ENCODE measurements at regions not wholly inside any gene's neighbourhood (a gene's known extent, or its start where the extent isn't known, plus 50 kb on each side); places are given as distances from the start of the nearest gene placed in this dataset.
"Not testable (repeated sequence)": the region's sequence is repeated elsewhere in the genome, so short reads cannot be mapped to it uniquely, and the experiment has no call there.

- H3K4me3 ChIP-seq: no peak overlapping the region
- intact Hi-C loops (cut with DNase I): no loop called here
- no peak overlapping the region for H3K27ac ChIP-seq
- no peaks in the 10 kb centered on the region for H3K9me3 ChIP-seq
- H3K36me3 ChIP-seq: no peaks in the 10 kb centered on the region
- H3K4me1 ChIP-seq: no peaks in the 10 kb centered on the region
- DNase-seq (ENCODE audit: low spot score in 2 of 2): no peak
- H3K27me3 ChIP-seq: no peaks in the 10 kb centered on the region
- no peak for TF ChIP-seq CTCF (IDR thresholded peaks at IDR 0.05)
Observed at GRCh38 chr9:28502189-28502588, 928.9 kb upstream of the C9orf72 start.

GRCh38 chr9:28502741-28503140 lies 929.5 kb upstream of the C9orf72 start:
- intact Hi-C loops (cut with DNase I): no loop called here
- Histone ChIP-seq H3K9me3 (no peaks in the 10 kb centered on the region), H3K36me3 (no peaks in the 10 kb centered on the region), H3K4me3 (no peak overlapping the region), H3K27ac (no peak overlapping the region), H3K27me3 (no peaks in the 10 kb centered on the region), H3K4me1 (no peaks in the 10 kb centered on the region)
- no peak for DNase-seq (ENCODE audit: low spot score in 2 of 2)
- no peak for TF ChIP-seq CTCF (IDR thresholded peaks at IDR 0.05)

GRCh38 chr9:28503573-28503972 lies 930.3 kb upstream of the C9orf72 start:
- TF ChIP-seq CTCF (IDR thresholded peaks at IDR 0.05): no peak
- Histone ChIP-seq H3K27ac (no peak overlapping the region), H3K4me1 (no peaks in the 10 kb centered on the region), H3K27me3 (no peaks in the 10 kb centered on the region), H3K9me3 (no peaks in the 10 kb centered on the region), H3K36me3 (no peaks in the 10 kb centered on the region), H3K4me3 (no peak overlapping the region)
- intact Hi-C loops (cut with DNase I): no loop called here
- no peak for DNase-seq (ENCODE audit: low spot score in 2 of 2)

GRCh38 chr9:28518439-28518838 lies 945.2 kb upstream of the C9orf72 start:
- H3K4me3 ChIP-seq: no peak overlapping the region
- H3K36me3 ChIP-seq: no peaks in the 10 kb centered on the region
- no peak for DNase-seq (ENCODE audit: low spot score in 2 of 2)
- no peaks in the 10 kb centered on the region for H3K9me3 ChIP-seq
- H3K27ac ChIP-seq: no peak overlapping the region
- no peaks in the 10 kb centered on the region for H3K27me3 ChIP-seq
- no peak for TF ChIP-seq CTCF (IDR thresholded peaks at IDR 0.05)
- no peaks in the 10 kb centered on the region for H3K4me1 ChIP-seq
- intact Hi-C loops (cut with DNase I): no loop called here

- DNase-seq (ENCODE audit: low spot score in 2 of 2); intact Hi-C loops (cut with DNase I): not testable (repeated sequence)
Observed at GRCh38 chr9:28524309-28524708, 951.0 kb upstream of the C9orf72 start.

GRCh38 chr9:28528049-28528448 lies 954.8 kb upstream of the C9orf72 start:
- Histone ChIP-seq H3K36me3 (no peaks in the 10 kb centered on the region), H3K4me1 (no peaks in the 10 kb centered on the region), H3K4me3 (no peak overlapping the region), H3K27ac (no peak overlapping the region), H3K9me3 (no peaks in the 10 kb centered on the region), H3K27me3 (no peaks in the 10 kb centered on the region)
- intact Hi-C loops (cut with DNase I): no loop called here
- no peak for TF ChIP-seq CTCF (IDR thresholded peaks at IDR 0.05)
- no peak for DNase-seq (ENCODE audit: low spot score in 2 of 2)

More at GRCh38 chr9:28524309-28524708, 951.0 kb upstream of the C9orf72 start:
- H3K36me3 ChIP-seq, H3K4me1 ChIP-seq, H3K27me3 ChIP-seq, H3K4me3 ChIP-seq, H3K27ac ChIP-seq, H3K9me3 ChIP-seq: not testable (repeated sequence)

All from ascending aorta (tissue), 2 donors.